Vagina (tissue), 2 donors: ENCODE measurements at regions not wholly inside any gene's neighbourhood (a gene's known extent, or its start where the extent isn't known, plus 50 kb on each side); places are given as distances from the start of the nearest gene placed in this dataset.

Source experiments
- POLR2A ChIP-seq, 2 donors: fragments of 450-650 bp; IDR thresholded peaks; one replicate each; pipeline ENCODE4 v1.6.1; 2017; ENCODE audit warnings: antibody characterized with exemption in 2 of 2, mild to moderate bottlenecking in 2 of 2, moderate library complexity in 2 of 2
- TF ChIP-seq, protein P1 (sequence below), 3 experiments: fragments of 450-650 bp in 2 of 3; fragments of 200-600 bp in 1 of 3; sonication (generic) in 1 of 3; IDR thresholded peaks; one replicate each; pipeline ENCODE4 v1.5.1; 2017 to 2019; ENCODE audit warnings: antibody characterized with exemption in 3 of 3, mild to moderate bottlenecking in 2 of 3, moderate library complexity in 2 of 3

DNA sequence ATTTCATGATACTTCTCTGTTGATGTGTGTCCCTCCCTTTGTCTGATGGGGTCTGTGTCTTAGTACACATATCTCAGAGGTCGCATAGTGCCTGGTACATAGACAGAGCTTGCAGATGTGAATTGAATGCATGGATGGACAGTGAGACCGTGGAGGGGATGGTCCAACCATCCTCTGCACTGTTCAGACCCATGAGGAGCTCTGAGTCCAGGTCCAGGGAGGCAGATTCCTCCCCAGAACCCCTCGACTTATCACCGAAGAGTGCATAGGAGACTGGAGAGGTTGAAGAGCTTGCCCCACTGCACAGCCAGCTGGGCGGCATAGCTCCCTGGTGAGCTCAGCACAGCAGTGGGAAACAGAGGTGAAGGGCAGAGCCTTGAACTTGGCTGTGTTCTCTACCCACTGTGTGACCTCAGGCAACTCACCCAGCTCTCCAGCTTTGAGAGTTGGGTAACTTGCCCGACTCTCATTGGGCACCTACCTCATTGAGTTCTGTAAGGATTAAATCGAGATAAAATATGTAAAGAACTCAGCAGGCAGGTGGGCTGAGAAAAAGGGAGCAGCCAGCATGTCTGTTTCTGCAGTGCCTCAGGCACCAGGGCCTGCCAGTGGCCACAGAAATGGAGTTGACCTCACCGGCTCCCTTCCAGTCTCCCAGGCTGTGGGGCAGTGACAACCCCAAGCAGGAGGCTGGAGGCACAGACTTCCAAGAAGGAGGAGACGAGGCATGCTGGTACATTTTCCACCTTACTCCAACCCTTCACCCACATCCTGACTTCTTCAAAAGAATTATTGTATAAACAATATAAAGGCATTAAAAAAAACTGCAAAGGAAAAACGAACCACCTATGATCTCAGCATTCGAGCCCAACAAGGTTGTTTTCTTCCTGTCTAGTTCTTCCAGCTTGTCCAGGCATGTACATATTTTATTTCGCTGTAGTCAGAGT lies 54.1 kb upstream of the TFRC start:
- TF ChIP-seq, protein P1, sequence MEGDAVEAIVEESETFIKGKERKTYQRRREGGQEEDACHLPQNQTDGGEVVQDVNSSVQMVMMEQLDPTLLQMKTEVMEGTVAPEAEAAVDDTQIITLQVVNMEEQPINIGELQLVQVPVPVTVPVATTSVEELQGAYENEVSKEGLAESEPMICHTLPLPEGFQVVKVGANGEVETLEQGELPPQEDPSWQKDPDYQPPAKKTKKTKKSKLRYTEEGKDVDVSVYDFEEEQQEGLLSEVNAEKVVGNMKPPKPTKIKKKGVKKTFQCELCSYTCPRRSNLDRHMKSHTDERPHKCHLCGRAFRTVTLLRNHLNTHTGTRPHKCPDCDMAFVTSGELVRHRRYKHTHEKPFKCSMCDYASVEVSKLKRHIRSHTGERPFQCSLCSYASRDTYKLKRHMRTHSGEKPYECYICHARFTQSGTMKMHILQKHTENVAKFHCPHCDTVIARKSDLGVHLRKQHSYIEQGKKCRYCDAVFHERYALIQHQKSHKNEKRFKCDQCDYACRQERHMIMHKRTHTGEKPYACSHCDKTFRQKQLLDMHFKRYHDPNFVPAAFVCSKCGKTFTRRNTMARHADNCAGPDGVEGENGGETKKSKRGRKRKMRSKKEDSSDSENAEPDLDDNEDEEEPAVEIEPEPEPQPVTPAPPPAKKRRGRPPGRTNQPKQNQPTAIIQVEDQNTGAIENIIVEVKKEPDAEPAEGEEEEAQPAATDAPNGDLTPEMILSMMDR (IDR thresholded peaks at IDR 0.05), result no peak
- no peak for TF ChIP-seq POLR2A (IDR thresholded peaks at IDR 0.05)
